OCI-LY3 (cell line): ENCODE measurements at regions not wholly inside any gene's neighbourhood (a gene's known extent, or its start where the extent isn't known, plus 50 kb on each side); places are given as distances from the start of the nearest gene placed in this dataset.
"Not testable (repeated sequence)": the region's sequence is repeated elsewhere in the genome, so short reads cannot be mapped to it uniquely, and the experiment has no call there.

Experiments
- H2AFZ ChIP-seq: fragments of 200-600, 300-600 bp; shearing (Covaris generic); 2 replicates; pipeline ENCODE4 v1.6.0; 2014; ENCODE audit warnings: antibody characterized with exemption, low read depth, low read length
- H3K27ac ChIP-seq: fragments of 200-600, 300-600 bp; sonication (generic); 2 replicates; pipeline ENCODE4 v1.5.1; 2014; ENCODE audit warnings: mild to moderate bottlenecking, low read length, moderate library complexity, mixed read lengths
- H3K27me3 ChIP-seq: fragments of 200-600, 300-600 bp; sonication (generic); 2 replicates; pipeline ENCODE4 v1.6.1; 2014; ENCODE audit warnings: low read depth, low read length, mixed read lengths
- H3K36me3 ChIP-seq: fragments of 200-600, 300-600 bp; sonication (generic); replicated peaks from 2 replicates; pipeline ENCODE3; 2014; ENCODE audit warnings: low read depth, low read length, mixed read lengths
- H3K4me1 ChIP-seq: fragments of 300-600, 200-600 bp; sonication (generic); 2 replicates; pipeline ENCODE4 v1.6.1; 2014; ENCODE audit warnings: low read length, mixed read lengths
- H3K4me2 ChIP-seq: fragments of 200-600, 300-600 bp; sonication (generic); 2 replicates; pipeline ENCODE4 v1.6.1; 2014; ENCODE audit warnings: low read length, mixed read lengths
- H3K4me3 ChIP-seq: fragments of 300-600, 200-600 bp; sonication (generic); 2 replicates; pipeline ENCODE4 v1.5.1; 2014; ENCODE audit warnings: antibody characterized with exemption, mild to moderate bottlenecking, low read length, moderate library complexity
- H3K79me2 ChIP-seq: fragments of 300-600, 200-600 bp; shearing (Covaris generic); 2 replicates; pipeline ENCODE4 v1.6.1; 2014; ENCODE audit warnings: mild to moderate bottlenecking, low read length, mixed read lengths
- H3K9ac ChIP-seq: fragments of 300-600, 200-600 bp; shearing (Covaris generic); 2 replicates; pipeline ENCODE4 v1.6.0; 2014; ENCODE audit warnings: mild to moderate bottlenecking, low read length, moderate library complexity
- H3K9me3 ChIP-seq: fragments of 200-600, 300-600 bp; shearing (Covaris generic); 2 replicates; pipeline ENCODE4 v1.6.1; 2014; ENCODE audit warnings: low read length, mixed read lengths; ENCODE audit not compliant: insufficient read depth
- H4K20me1 ChIP-seq: fragments of 200-600, 300-600 bp; sonication (generic); 2 replicates; pipeline ENCODE4 v1.6.1; 2016; ENCODE audit warnings: low read length, mixed read lengths; ENCODE audit not compliant: insufficient read depth
- EZH2phosphoT487 ChIP-seq: fragments of 200-600 bp; shearing (Covaris generic); IDR thresholded peaks from 2 replicates; pipeline ENCODE4 v1.6.1; 2018; ENCODE audit warnings: antibody characterized with exemption, mixed run types, low read depth
- TF ChIP-seq, protein P1 (sequence below): fragments of 200-600, 300-600 bp; sonication (generic); IDR thresholded peaks from 2 replicates; pipeline ENCODE4 v1.5.1; 2014; ENCODE audit warnings: antibody characterized with exemption, low read length, low read depth

DNA sequence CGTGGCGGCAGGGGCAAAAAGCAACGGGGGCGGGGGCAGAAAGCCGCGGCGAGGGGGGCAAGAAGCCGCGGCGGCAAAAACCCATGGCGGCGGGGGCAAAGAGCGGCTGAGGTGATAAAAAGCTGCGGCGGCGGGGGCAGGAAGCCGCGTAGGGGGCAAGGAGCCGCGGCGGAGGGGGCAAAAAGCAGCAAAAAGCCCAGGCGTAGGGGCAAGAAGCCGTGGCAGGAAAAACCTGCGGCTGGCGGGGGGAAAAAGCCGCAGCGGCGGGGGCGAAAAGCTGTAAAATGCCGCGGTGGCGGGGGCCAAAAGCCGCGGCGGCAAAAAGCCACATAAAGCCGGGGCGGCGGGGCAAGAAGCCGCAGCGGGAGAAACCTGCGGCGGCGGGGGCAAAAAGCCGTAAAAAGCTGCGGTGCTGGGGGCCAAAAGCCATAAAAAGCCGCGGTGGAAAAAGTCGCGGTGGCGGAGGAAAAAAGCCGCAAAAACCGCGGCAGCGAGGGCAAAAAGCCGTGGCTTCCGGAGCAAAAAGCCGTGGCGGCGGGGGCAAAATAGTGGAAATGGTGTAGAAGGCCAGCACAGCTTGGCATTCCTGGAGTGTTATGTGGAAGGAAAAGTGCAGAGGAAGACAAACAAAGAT lies 487.8 kb downstream of the ZNF33B start:
- H3K4me2 ChIP-seq: no peak overlapping the region

DNA sequence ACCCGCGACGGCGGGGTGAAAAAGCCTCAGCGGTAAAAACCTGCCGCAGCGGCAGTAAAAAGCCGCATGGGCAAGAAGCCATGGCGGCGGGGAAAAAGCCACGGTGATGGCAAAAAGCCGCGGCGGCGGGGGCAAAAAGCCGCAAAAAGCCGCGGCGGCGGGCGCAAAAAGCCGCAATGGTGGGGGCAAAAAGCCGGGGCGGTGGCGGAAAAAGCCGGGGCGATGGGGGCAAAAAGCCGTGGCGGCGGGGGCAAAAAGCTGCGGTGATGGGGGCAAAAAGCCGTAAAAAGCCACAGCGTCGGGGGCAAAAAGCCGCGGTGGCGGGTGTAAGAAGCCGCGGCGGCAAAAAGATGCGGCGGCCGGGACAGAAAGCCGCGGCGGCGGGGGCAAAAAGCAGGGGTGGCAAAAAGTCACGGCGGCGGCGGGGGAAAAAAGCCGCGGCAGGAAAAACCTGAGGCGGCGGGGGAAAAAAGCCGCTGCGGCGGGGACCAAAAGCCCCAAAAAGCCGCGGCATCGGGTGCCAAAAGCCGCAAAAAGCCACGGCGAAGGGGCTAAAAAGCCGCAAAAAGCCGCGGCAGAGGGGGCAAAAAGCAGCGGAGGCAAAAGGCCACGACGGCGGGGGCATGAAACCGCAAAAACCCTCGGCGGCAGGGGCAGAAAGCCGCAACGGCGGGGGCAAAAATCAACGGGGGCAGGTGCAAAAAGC lies 488.5 kb downstream of the ZNF33B start:
- H3K9me3 ChIP-seq: no peaks in the 10 kb centered on the region
- no peaks in the 10 kb centered on the region for H3K79me2 ChIP-seq
- no peak overlapping the region for H3K27ac ChIP-seq
- H3K4me1 ChIP-seq: no peaks in the 10 kb centered on the region
- H3K4me2 ChIP-seq: no peak overlapping the region
- no peaks in the 10 kb centered on the region for H3K36me3 ChIP-seq
- no peak overlapping the region for H3K4me3 ChIP-seq
- no peak overlapping the region for H2AFZ ChIP-seq
- no peaks in the 10 kb centered on the region for H3K27me3 ChIP-seq
- TF ChIP-seq EZH2phosphoT487: no peak
- TF ChIP-seq, protein P1, sequence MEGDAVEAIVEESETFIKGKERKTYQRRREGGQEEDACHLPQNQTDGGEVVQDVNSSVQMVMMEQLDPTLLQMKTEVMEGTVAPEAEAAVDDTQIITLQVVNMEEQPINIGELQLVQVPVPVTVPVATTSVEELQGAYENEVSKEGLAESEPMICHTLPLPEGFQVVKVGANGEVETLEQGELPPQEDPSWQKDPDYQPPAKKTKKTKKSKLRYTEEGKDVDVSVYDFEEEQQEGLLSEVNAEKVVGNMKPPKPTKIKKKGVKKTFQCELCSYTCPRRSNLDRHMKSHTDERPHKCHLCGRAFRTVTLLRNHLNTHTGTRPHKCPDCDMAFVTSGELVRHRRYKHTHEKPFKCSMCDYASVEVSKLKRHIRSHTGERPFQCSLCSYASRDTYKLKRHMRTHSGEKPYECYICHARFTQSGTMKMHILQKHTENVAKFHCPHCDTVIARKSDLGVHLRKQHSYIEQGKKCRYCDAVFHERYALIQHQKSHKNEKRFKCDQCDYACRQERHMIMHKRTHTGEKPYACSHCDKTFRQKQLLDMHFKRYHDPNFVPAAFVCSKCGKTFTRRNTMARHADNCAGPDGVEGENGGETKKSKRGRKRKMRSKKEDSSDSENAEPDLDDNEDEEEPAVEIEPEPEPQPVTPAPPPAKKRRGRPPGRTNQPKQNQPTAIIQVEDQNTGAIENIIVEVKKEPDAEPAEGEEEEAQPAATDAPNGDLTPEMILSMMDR: no peak
- no peaks in the 10 kb centered on the region for H4K20me1 ChIP-seq
- H3K9ac ChIP-seq: no peak overlapping the region

More for the DNA sequence above, 487.8 kb downstream of the ZNF33B start:
- no peak overlapping the region for H3K27ac ChIP-seq
- H3K4me3 ChIP-seq: no peak overlapping the region
- H2AFZ ChIP-seq: no peak overlapping the region
- H3K9ac ChIP-seq: no peak overlapping the region
- no peaks in the 10 kb centered on the region for H3K27me3 ChIP-seq
- TF ChIP-seq, protein P1: no peak
- TF ChIP-seq EZH2phosphoT487: no peak
- no peaks in the 10 kb centered on the region for H3K9me3 ChIP-seq
- H3K79me2 ChIP-seq: no peaks in the 10 kb centered on the region
- no peaks in the 10 kb centered on the region for H3K36me3 ChIP-seq
- no peaks in the 10 kb centered on the region for H3K4me1 ChIP-seq
- no peaks in the 10 kb centered on the region for H4K20me1 ChIP-seq

DNA sequence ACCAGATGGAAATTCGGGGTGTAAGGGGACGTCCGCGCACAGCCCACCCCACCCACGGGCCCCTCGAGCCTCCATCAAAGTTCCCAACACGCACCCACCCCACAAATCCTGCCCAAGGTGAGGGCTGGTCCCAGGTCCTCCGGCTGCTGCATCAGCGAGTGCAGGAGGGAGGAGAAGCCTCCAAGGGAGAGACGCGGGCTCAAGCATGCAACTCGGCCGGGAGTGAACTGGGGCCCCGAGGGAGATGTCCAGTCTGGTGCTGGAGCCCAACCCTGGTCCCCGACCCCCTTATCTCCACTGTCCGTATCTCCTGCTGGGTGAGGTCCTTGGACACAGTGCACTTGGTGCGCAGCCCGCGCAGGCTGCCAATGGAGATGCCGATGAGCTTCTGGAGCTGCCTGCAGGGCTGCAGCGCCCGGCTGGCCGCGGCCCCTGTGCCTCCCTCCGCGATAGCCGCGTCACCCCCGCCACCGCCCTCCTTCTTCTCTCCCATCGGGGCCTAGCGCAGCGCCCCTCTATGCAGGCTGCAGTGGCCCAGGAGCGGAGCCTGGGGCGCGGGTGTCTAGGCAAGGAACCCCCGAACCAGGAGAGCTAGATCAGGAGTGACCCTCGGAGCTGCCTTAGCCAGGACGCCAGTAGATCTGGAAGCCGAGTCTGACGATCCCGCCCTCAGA lies 489.2 kb downstream of the ZNF33B start:
- Histone ChIP-seq H4K20me1 (no peaks in the 10 kb centered on the region), H2AFZ (no peak overlapping the region), H3K27ac (no peak overlapping the region), H3K27me3 (no peaks in the 10 kb centered on the region), H3K9ac (no peak overlapping the region), H3K4me2 (no peak overlapping the region), H3K9me3 (no peaks in the 10 kb centered on the region), H3K4me3 (no peak overlapping the region), H3K4me1 (no peaks in the 10 kb centered on the region), H3K36me3 (no peaks in the 10 kb centered on the region), H3K79me2 (no peaks in the 10 kb centered on the region)
- TF ChIP-seq, protein P1: no peak
- TF ChIP-seq EZH2phosphoT487: no peak

DNA sequence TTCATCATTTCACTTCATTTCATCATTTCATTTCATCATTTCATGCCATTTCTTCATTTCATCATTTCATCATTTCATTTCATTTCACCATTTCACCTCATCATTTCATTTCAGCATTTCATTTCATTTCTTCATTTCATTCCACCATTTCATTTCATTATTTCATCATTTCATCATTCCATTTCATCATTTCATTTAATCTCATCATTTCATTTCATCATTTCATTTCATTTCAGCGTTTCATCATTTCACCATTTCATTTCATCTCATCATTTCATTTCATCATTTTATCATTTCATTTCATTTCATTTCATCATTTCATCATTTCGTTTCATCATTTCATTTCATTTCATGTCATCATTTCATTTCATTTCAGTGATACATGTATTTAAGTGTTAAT lies 492.2 kb downstream of the ZNF33B start:
- not testable (repeated sequence) for H3K4me1 ChIP-seq, H3K4me3 ChIP-seq, H3K9me3 ChIP-seq, H3K9ac ChIP-seq, H3K79me2 ChIP-seq, H3K27me3 ChIP-seq, H3K4me2 ChIP-seq, H3K27ac ChIP-seq, H2AFZ ChIP-seq, H4K20me1 ChIP-seq, H3K36me3 ChIP-seq

DNA sequence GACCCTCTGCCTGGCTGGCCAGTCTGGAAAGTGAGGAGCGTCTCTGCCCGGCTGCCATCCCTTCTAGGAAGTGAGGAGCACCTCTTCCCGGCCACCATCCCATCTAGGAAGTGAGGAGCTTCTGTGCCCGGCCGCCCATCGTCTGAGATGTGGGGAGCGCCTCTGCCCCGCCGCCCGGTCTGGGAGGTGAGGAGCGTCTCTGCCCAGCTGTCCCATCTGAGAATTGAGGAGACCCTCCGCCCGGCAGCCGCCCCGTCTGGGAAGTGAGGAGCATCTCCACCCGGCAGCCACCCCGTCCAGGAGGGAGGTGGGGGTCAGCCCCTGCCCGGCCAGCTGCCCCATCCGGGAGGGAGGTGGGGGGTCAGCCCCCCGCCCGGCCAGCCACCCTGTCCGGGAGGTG lies 500.3 kb downstream of the ZNF33B start:
- H3K27ac ChIP-seq, H3K4me2 ChIP-seq, H4K20me1 ChIP-seq, H3K9me3 ChIP-seq, H3K36me3 ChIP-seq, H3K4me1 ChIP-seq, H3K4me3 ChIP-seq, H3K79me2 ChIP-seq, H3K27me3 ChIP-seq, H3K9ac ChIP-seq, H2AFZ ChIP-seq: not testable (repeated sequence)
